ENCODE measurements at regions not wholly inside any gene's neighbourhood (a gene's known extent, or its start where the extent isn't known, plus 50 kb on each side); places are given as distances from the start of the nearest gene placed in this dataset.

- no peak for TF ChIP-seq CTCF (IDR thresholded peaks at IDR 0.05)
- H3K79me2 ChIP-seq (ENCODE audit: insufficient read depth, low read length) = no peaks in the 10 kb centered on the region
- H3K4me2 ChIP-seq (replicated peaks; ENCODE audit: extremely low read depth, low read length, poor library complexity, severe bottlenecking) = no peak overlapping the region
- peaks cover 6 to 10% of the 10 kb centered on the region in 2 donors for H3K9me3 ChIP-seq (replicated peaks in 1 of 2; ENCODE audit: control insufficient read depth in 1 of 2, insufficient read depth in 1 of 2, low read length in 2 of 2)
- intact Hi-C loops (cut with micrococcal nuclease) = no loop called here
- H3K4me3 Mint-ChIP-seq = no peak overlapping the region
- H3K9ac ChIP-seq (ENCODE audit: insufficient read depth, low read length, poor library complexity, severe bottlenecking) = no peak overlapping the region
- peaks cover 9 to 28% (median 20%) of the 10 kb centered on the region in 7 donors for H3K9me3 Mint-ChIP-seq
- no peak overlapping the region for H3K27ac ChIP-seq (ENCODE audit: low read depth in 1 of 2, low read length in 2 of 2)
- H3K4me1 ChIP-seq (ENCODE audit: control insufficient read depth in 1 of 2, insufficient read depth in 2 of 2, low read length in 2 of 2) = no peaks in the 10 kb centered on the region
- H2AFZ ChIP-seq (ENCODE audit: insufficient read depth, low read depth, low read length, poor library complexity, severe bottlenecking) = no peak overlapping the region
- 94% methylated on average over 38 of the region's 39 CpGs for WGBS (ENCODE audit: insufficient coverage)
- no peaks in the 10 kb centered on the region for H3K36me3 ChIP-seq (replicated peaks in 1 of 2; ENCODE audit: control insufficient read depth in 1 of 2, insufficient read depth in 2 of 2, low read length in 2 of 2)
- H3K36me3 Mint-ChIP-seq = no peaks in the 10 kb centered on the region
- DNase-seq = no peak
- peaks cover 0 to 12% (median 4%) of the 10 kb centered on the region in 3 donors for H3K27me3 Mint-ChIP-seq (ENCODE audit: low read depth in 3 of 3)
- no peaks in the 10 kb centered on the region for H3K27me3 ChIP-seq (ENCODE audit: control insufficient read depth in 2 of 2, insufficient read depth in 2 of 2, low read length in 2 of 2)
- no peak overlapping the region for H3K4me3 ChIP-seq (replicated peaks in 1 of 3; ENCODE audit: low read depth in 2 of 3, low read length in 3 of 3)
- H3K4me1 Mint-ChIP-seq = no peaks in the 10 kb centered on the region
- H3K27ac Mint-ChIP-seq = no peak overlapping the region
- H4K20me1 ChIP-seq (ENCODE audit: insufficient read depth, low read length) = no peaks in the 10 kb centered on the region
Observed at GRCh38 chr14:104333646-104334423, 195.4 kb downstream of the KIF26A start.

- Histone ChIP-seq H3K79me2 (ENCODE audit: insufficient read depth, low read length) (no peaks in the 10 kb centered on the region), H3K36me3 (replicated peaks in 1 of 2; ENCODE audit: control insufficient read depth in 1 of 2, insufficient read depth in 2 of 2, low read length in 2 of 2) (no peaks in the 10 kb centered on the region), H3K27me3 (ENCODE audit: control insufficient read depth in 2 of 2, insufficient read depth in 2 of 2, low read length in 2 of 2) (no peaks in the 10 kb centered on the region), H3K4me1 (ENCODE audit: control insufficient read depth in 1 of 2, insufficient read depth in 2 of 2, low read length in 2 of 2) (no peaks in the 10 kb centered on the region), H3K4me2 (replicated peaks; ENCODE audit: extremely low read depth, low read length, poor library complexity, severe bottlenecking) (no peak overlapping the region), H3K9me3 (replicated peaks in 1 of 2; ENCODE audit: control insufficient read depth in 1 of 2, insufficient read depth in 1 of 2, low read length in 2 of 2) (peaks cover 6 to 7% of the 10 kb centered on the region in 2 donors), H2AFZ (ENCODE audit: insufficient read depth, low read depth, low read length, poor library complexity, severe bottlenecking) (no peak overlapping the region), H3K4me3 (replicated peaks in 1 of 3; ENCODE audit: low read depth in 2 of 3, low read length in 3 of 3) (no peak overlapping the region), H4K20me1 (ENCODE audit: insufficient read depth, low read length) (no peaks in the 10 kb centered on the region), H3K27ac (ENCODE audit: low read depth in 1 of 2, low read length in 2 of 2) (no peak overlapping the region), H3K9ac (ENCODE audit: insufficient read depth, low read length, poor library complexity, severe bottlenecking) (no peak overlapping the region)
- peaks cover 0 to 13% (median 4%) of the 10 kb centered on the region in 3 donors for H3K27me3 Mint-ChIP-seq (ENCODE audit: low read depth in 3 of 3)
- H3K4me1 Mint-ChIP-seq = no peaks in the 10 kb centered on the region
- H3K9me3 Mint-ChIP-seq = peaks cover 5 to 22% (median 16%) of the 10 kb centered on the region in 7 donors
- intact Hi-C loops (cut with micrococcal nuclease) = no loop called here
- H3K4me3 Mint-ChIP-seq = no peak overlapping the region
- H3K36me3 Mint-ChIP-seq = no peaks in the 10 kb centered on the region
- 93% methylated on average over 27 of the region's 31 CpGs for WGBS (ENCODE audit: insufficient coverage)
- no peak for TF ChIP-seq CTCF (IDR thresholded peaks at IDR 0.05)
- DNase-seq = no peak
- H3K27ac Mint-ChIP-seq = no peak overlapping the region
Observed at GRCh38 chr14:104334424-104335161, 196.2 kb downstream of the KIF26A start.

All from CD14-positive monocyte (primary cell).